ENCODE measurements at regions not wholly inside any gene's neighbourhood (a gene's known extent, or its start where the extent isn't known, plus 50 kb on each side); places are given as distances from the start of the nearest gene placed in this dataset.

DNA sequence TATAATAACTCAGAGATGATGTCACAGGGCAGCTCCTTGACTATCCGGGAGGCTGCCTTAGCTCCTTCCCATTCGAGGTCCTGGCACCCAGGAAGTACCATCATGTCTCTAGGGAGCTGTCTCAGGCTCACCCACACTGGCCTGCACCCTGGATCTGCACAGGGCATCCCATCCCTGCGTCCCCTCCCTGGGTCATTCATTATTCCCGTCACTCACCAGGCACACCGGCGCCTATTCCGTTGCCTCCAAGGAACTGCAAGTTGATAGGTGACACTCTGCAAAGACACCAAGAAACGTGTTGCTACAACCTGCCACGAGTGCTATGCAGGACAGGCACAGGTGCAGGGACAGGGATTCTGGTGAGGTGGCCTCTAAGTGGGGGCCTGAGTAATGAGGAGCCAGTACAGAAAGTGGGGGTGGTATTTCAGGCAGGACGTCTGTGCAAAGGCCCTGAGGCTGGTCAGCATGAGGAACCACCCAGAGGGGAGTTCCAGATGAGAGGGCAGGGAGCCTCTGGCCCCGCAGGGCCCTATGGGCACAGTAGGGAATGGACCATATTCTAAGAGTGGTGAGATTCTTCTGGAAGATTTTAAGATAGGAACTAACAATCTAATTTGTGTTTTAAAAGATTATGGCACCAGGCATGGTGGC lies 71.6 kb upstream of the SHANK2 start:
- TF ChIP-seq CTCF (IDR thresholded peaks at IDR 0.05; ENCODE audit: low read depth, low read length) (no peak), EZH2phosphoT487 (IDR thresholded peaks at IDR 0.05; ENCODE audit: low read depth) (no peak)

All from OCI-LY3 (cell line).